SK-N-SH (cell line): ENCODE measurements at regions not wholly inside any gene's neighbourhood (a gene's known extent, or its start where the extent isn't known, plus 50 kb on each side); places are given as distances from the start of the nearest gene placed in this dataset.

Experiments used
- CTCF ChIA-PET: fragments of 300-600, 350-600 bp; formaldehyde crosslinking; extraction: SDS; loops from one replicate; lab custom pipeline; 2021; lab: Yijun Ruan, JAX
- POLR2A ChIA-PET: fragments of 350-600 bp; sonication (Branson Sonifier 250); formaldehyde crosslinking; extraction: SDS; loops from one replicate; lab custom pipeline; 2020; ENCODE audit warnings: antibody characterized with exemption, inconsistent platforms; lab: Yijun Ruan, JAX
- DNase-seq: peaks from one replicate; pipeline ENCODE4 v3.0.0; 2012
- H2AFZ ChIP-seq: fragments of 200-600 bp; sonication (generic); 2 replicates; pipeline ENCODE4 v1.8.1; 2016; ENCODE audit warnings: antibody characterized with exemption, mild to moderate bottlenecking, low read depth
- H3F3A ChIP-seq: fragments of 200-600 bp; sonication (generic); replicated peaks from 2 replicates; pipeline ENCODE3; 2016; ENCODE audit warnings: antibody characterized with exemption, mild to moderate bottlenecking; ENCODE audit not compliant: insufficient read depth
- H3K27ac ChIP-seq, 2 experiments: fragments of 200-500 bp in 1 of 2; fragments of 200-600 bp in 1 of 2; sonication (Bioruptor generic) in 1 of 2; sonication (generic), shearing (Covaris generic) in 1 of 2; 2 replicates each; pipeline versions ENCODE4 v1.5.1 to v1.6.1; 2014 to 2016; ENCODE audit warnings: low read depth in 2 of 2, inconsistent platforms in 1 of 2, low read length in 1 of 2, mild to moderate bottlenecking in 1 of 2, mixed read lengths in 1 of 2
- H3K27me3 ChIP-seq: fragments of 200-600 bp; sonication (generic), shearing (Covaris generic); 2 replicates; pipeline ENCODE4 v1.6.1; 2016; ENCODE audit warnings: mixed run types; ENCODE audit not compliant: insufficient read depth
- H3K36me3 ChIP-seq, 2 experiments: fragments of 200-500 bp in 1 of 2; fragments of 200-600 bp in 1 of 2; sonication (Bioruptor generic) in 1 of 2; sonication (generic) in 1 of 2; replicated peaks in 1 of 2; 2 replicates each; pipeline versions ENCODE3 to v1.5.1; 2014 to 2016; ENCODE audit warnings: low read length in 1 of 2, mild to moderate bottlenecking in 1 of 2; ENCODE audit not compliant: insufficient read depth in 2 of 2, control insufficient read depth in 1 of 2
- H3K4me1 ChIP-seq, 2 experiments: fragments of 200-500 bp in 1 of 2; fragments of 200-600 bp in 1 of 2; sonication (Bioruptor generic) in 1 of 2; sonication (generic), shearing (Covaris generic) in 1 of 2; 2 replicates each; pipeline versions ENCODE4 v1.5.1 to v1.6.1; 2014 to 2016; ENCODE audit warnings: low read depth in 1 of 2, low read length in 1 of 2, mixed run types in 1 of 2; ENCODE audit not compliant: insufficient read depth in 2 of 2, control insufficient read depth in 1 of 2
- H3K4me2 ChIP-seq: fragments of 200-600 bp; sonication (generic), shearing (Covaris generic); 2 replicates; pipeline ENCODE4 v1.6.1; 2017; ENCODE audit warnings: mixed run types
- H3K4me3 ChIP-seq, 2 experiments: fragments of 200-500 bp in 1 of 2; fragments of 200-600 bp in 1 of 2; sonication (Bioruptor generic) in 1 of 2; sonication (generic), shearing (Covaris generic) in 1 of 2; 2 replicates each; pipeline versions ENCODE4 v1.5.1 to v1.8.1; 2014 to 2016; ENCODE audit warnings: low read depth in 2 of 2, inconsistent platforms in 1 of 2, low read length in 1 of 2, mild to moderate bottlenecking in 1 of 2, mixed read lengths in 1 of 2, moderate library complexity in 1 of 2
- H3K79me2 ChIP-seq: fragments of 200-600 bp; sonication (generic); 2 replicates; pipeline ENCODE4 v1.8.1; 2017; ENCODE audit warnings: mild to moderate bottlenecking; ENCODE audit not compliant: insufficient read depth
- H3K9ac ChIP-seq: fragments of 200-600 bp; sonication (generic); 2 replicates; pipeline ENCODE4 v1.6.1; 2017; ENCODE audit warnings: mixed run types
- H3K9me2 ChIP-seq: fragments of 200-600 bp; sonication (generic); 2 replicates; pipeline ENCODE4 v1.6.1; 2017; ENCODE audit warnings: mixed run types
- H3K9me3 ChIP-seq: fragments of 200-600 bp; sonication (generic); 2 replicates; pipeline ENCODE4 v1.6.1; 2017; ENCODE audit warnings: mixed run types, mild to moderate bottlenecking, moderate library complexity
- H4K20me1 ChIP-seq: fragments of 200-600 bp; sonication (generic); 2 replicates; pipeline ENCODE4 v1.6.1; 2017; ENCODE audit warnings: mild to moderate bottlenecking, mixed run types; ENCODE audit not compliant: insufficient read depth
- CHD2 ChIP-seq: fragments of 150-350 bp; IDR thresholded peaks from 2 replicates; pipeline ENCODE4 v1.6.1; 2018; ENCODE audit warnings: low read length; ENCODE audit not compliant: partially characterized antibody
- EZH2phosphoT487 ChIP-seq: fragments of 200-600 bp; sonication (generic); IDR thresholded peaks from 2 replicates; pipeline ENCODE4 v1.6.1; 2017; ENCODE audit warnings: low read depth, mixed run types, mild to moderate bottlenecking, antibody characterized with exemption, moderate library complexity, borderline replicate concordance
- FOSL2 ChIP-seq: IDR thresholded peaks from 2 replicates; pipeline ENCODE4 v1.4.0; 2012; ENCODE audit warnings: low read depth, mild to moderate bottlenecking, moderate library complexity, borderline replicate concordance
- FOXJ3 ChIP-seq: sonication (generic); formaldehyde crosslinking; IDR thresholded peaks from 2 replicates; pipeline ENCODE4 v1.5.1; 2020; ENCODE audit warnings: mild to moderate bottlenecking, missing genetic modification reagents
- GABPA ChIP-seq: IDR thresholded peaks from 2 replicates; pipeline ENCODE4 v1.4.0; 2012; ENCODE audit warnings: low read depth, mild to moderate bottlenecking
- GATA2 ChIP-seq: sonication (generic); formaldehyde crosslinking; IDR thresholded peaks from 2 replicates; pipeline ENCODE4 v1.5.0; 2020; ENCODE audit warnings: mild to moderate bottlenecking, missing genetic modification reagents
- NRF1 ChIP-seq: IDR thresholded peaks from 2 replicates; pipeline ENCODE4 v1.6.1; 2012; ENCODE audit warnings: low read depth, mild to moderate bottlenecking, low read length
- POLR2AphosphoS5 ChIP-seq: IDR thresholded peaks from 2 replicates; pipeline ENCODE4 v1.6.1; 2012; ENCODE audit warnings: low read depth, low read length
- RFX5 ChIP-seq: IDR thresholded peaks from 2 replicates; pipeline ENCODE4 v1.6.1; 2012; ENCODE audit warnings: mild to moderate bottlenecking, improper control_type of control experiment, low read length
- RXRA ChIP-seq: IDR thresholded peaks from 2 replicates; pipeline ENCODE4 v1.4.0; 2012; ENCODE audit warnings: low read depth, mild to moderate bottlenecking, borderline replicate concordance
- SIN3A ChIP-seq: IDR thresholded peaks from 2 replicates; pipeline ENCODE4 v1.6.1; 2012; ENCODE audit warnings: low read depth, mild to moderate bottlenecking, low read length, moderate library complexity, borderline replicate concordance
- SMC3 ChIP-seq: IDR thresholded peaks from 2 replicates; pipeline ENCODE4 v1.6.1; 2012; ENCODE audit warnings: low read depth, low read length, improper control_type of control experiment
- TAF1 ChIP-seq: IDR thresholded peaks from 2 replicates; pipeline ENCODE4 v1.6.1; 2012; ENCODE audit warnings: low read depth, mild to moderate bottlenecking, low read length, moderate library complexity, borderline replicate concordance
- TCF12 ChIP-seq: IDR thresholded peaks from 2 replicates; pipeline ENCODE4 v1.4.0; 2012
- TEAD4 ChIP-seq: IDR thresholded peaks from 2 replicates; pipeline ENCODE4 v1.4.0; 2012; ENCODE audit warnings: mild to moderate bottlenecking, borderline replicate concordance; ENCODE audit not compliant: insufficient read depth
- YY1 ChIP-seq: IDR thresholded peaks from 2 replicates; pipeline ENCODE4 v1.4.0; 2012; ENCODE audit warnings: low read depth, mild to moderate bottlenecking
- WGBS: methylation state at CpG from one replicate; pipeline ENCODE4 v1.1.6; 2017; ENCODE audit warnings: low lambda C conversion rate; 5-methylcytosine and 5-hydroxymethylcytosine counted together
- TF ChIP-seq, protein P1 (sequence below): IDR thresholded peaks from 2 replicates; pipeline ENCODE4 v1.4.0; 2012; ENCODE audit warnings: low read depth, borderline replicate concordance
- TF ChIP-seq, protein P2 (sequence below): IDR thresholded peaks from 2 replicates; pipeline ENCODE4 v1.4.0; 2012; ENCODE audit warnings: low read depth, borderline replicate concordance
- TF ChIP-seq, protein P3 (sequence below): IDR thresholded peaks from 2 replicates; pipeline ENCODE4; 2012
- TF ChIP-seq, protein P4 (sequence below): IDR thresholded peaks from 2 replicates; pipeline ENCODE4 v1.6.1; 2012; ENCODE audit warnings: mild to moderate bottlenecking, low read depth, low read length, moderate library complexity
- TF ChIP-seq, protein P5 (sequence below): fragments of 150-350 bp; IDR thresholded peaks from 2 replicates; pipeline ENCODE4 v1.6.1; 2017; ENCODE audit warnings: antibody characterized with exemption, low read length, low read depth, borderline replicate concordance

DNA sequence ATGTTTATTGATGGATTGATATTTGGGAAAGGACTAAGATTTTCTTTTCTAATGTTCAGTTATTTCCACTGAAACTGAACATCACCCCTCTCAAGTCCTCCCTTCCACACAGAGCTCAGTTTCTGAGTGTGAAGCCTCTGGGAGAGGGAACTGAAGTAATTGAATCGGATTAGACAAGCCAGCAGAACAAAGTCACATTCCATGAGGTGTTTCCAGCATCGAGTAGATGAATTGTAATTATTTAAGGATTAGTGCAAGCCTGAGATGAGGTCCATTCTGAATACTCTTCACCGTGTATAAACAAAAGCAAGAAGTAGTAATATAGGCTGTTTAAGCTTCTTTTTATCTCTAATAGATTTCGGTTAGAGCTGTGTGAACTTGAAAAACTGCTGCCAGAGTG lies 2060.5 kb downstream of the MAT2B start:
- H2AFZ ChIP-seq, result no peak overlapping the region
- H4K20me1 ChIP-seq, result no peaks in the 10 kb centered on the region
- no peak for DNase-seq
- no peak overlapping the region for H3K4me2 ChIP-seq
- 14% methylated on average over 4 of the region's 4 CpGs for WGBS
- H3K4me1 ChIP-seq, result no peaks in the 10 kb centered on the region
- H3K36me3 ChIP-seq, result no peaks in the 10 kb centered on the region
- H3K79me2 ChIP-seq, result no peaks in the 10 kb centered on the region
- no peaks in the 10 kb centered on the region for H3F3A ChIP-seq
- no peaks in the 10 kb centered on the region for H3K9me3 ChIP-seq
- no peaks in the 10 kb centered on the region for H3K9me2 ChIP-seq
- no peak overlapping the region for H3K9ac ChIP-seq
- CTCF ChIA-PET, result no interaction called here
- no peak overlapping the region for H3K27ac ChIP-seq
- TF ChIP-seq POLR2AphosphoS5 (no peak), YY1 (no peak), CHD2 (no peak), RFX5 (no peak), FOXJ3 (CRISPR knock-in tag) (no peak), NRF1 (no peak), SIN3A (no peak), GATA2 (CRISPR knock-in tag) (no peak)
- TF ChIP-seq, protein P1, sequence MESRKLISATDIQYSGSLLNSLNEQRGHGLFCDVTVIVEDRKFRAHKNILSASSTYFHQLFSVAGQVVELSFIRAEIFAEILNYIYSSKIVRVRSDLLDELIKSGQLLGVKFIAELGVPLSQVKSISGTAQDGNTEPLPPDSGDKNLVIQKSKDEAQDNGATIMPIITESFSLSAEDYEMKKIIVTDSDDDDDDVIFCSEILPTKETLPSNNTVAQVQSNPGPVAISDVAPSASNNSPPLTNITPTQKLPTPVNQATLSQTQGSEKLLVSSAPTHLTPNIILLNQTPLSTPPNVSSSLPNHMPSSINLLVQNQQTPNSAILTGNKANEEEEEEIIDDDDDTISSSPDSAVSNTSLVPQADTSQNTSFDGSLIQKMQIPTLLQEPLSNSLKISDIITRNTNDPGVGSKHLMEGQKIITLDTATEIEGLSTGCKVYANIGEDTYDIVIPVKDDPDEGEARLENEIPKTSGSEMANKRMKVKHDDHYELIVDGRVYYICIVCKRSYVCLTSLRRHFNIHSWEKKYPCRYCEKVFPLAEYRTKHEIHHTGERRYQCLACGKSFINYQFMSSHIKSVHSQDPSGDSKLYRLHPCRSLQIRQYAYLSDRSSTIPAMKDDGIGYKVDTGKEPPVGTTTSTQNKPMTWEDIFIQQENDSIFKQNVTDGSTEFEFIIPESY, result no peak
- TF ChIP-seq, protein P2, sequence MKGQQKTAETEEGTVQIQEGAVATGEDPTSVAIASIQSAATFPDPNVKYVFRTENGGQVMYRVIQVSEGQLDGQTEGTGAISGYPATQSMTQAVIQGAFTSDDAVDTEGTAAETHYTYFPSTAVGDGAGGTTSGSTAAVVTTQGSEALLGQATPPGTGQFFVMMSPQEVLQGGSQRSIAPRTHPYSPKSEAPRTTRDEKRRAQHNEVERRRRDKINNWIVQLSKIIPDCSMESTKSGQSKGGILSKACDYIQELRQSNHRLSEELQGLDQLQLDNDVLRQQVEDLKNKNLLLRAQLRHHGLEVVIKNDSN, result no peak
- TF ChIP-seq, protein P3, sequence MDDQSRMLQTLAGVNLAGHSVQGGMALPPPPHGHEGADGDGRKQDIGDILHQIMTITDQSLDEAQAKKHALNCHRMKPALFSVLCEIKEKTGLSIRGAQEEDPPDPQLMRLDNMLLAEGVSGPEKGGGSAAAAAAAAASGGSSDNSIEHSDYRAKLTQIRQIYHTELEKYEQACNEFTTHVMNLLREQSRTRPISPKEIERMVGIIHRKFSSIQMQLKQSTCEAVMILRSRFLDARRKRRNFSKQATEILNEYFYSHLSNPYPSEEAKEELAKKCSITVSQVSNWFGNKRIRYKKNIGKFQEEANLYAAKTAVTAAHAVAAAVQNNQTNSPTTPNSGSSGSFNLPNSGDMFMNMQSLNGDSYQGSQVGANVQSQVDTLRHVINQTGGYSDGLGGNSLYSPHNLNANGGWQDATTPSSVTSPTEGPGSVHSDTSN, result no peak
- no peak overlapping the region for H3K4me3 ChIP-seq
- no peaks in the 10 kb centered on the region for H3K27me3 ChIP-seq
- POLR2A ChIA-PET, result no interaction called here

DNA sequence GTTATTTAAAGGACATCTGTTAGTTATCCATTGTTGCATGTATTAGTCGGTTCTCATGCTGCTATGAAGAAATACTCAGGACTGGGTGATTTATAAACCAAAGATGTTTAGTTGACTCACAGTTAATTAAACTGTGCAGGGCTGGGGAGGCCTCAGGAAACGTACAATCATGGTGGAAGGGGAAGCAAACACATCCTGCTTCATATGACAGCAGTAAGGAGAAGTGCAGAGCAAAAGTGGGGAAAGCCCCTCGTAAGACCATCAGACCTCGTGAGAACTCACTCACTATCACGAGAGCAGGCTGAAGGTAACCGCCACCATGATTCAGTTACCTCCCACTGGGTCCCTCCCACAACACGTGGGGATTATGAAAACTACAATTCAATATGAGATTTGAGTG lies 2064.1 kb downstream of the MAT2B start:
- H2AFZ ChIP-seq, result no peak overlapping the region
- no peak for DNase-seq
- no peak overlapping the region for H3K9ac ChIP-seq
- ChIA-PET POLR2A (no interaction called here), CTCF (no interaction called here)
- no peak overlapping the region for H3K4me3 ChIP-seq
- no peaks in the 10 kb centered on the region for H3K36me3 ChIP-seq
- H3K4me2 ChIP-seq, result no peak overlapping the region
- no peaks in the 10 kb centered on the region for H3K9me3 ChIP-seq
- H3K9me2 ChIP-seq, result no peaks in the 10 kb centered on the region
- no peak overlapping the region for H3K27ac ChIP-seq
- no peaks in the 10 kb centered on the region for H4K20me1 ChIP-seq
- no peaks in the 10 kb centered on the region for H3K27me3 ChIP-seq
- no peaks in the 10 kb centered on the region for H3K79me2 ChIP-seq
- H3F3A ChIP-seq, result no peaks in the 10 kb centered on the region
- 25% methylated on average over 7 of the region's 7 CpGs for WGBS
- no peaks in the 10 kb centered on the region for H3K4me1 ChIP-seq
- no peak for TF ChIP-seq TAF1
- no peak for TF ChIP-seq GATA2 (CRISPR knock-in tag)
- TF ChIP-seq GABPA, result no peak
- TF ChIP-seq TCF12, result no peak
- no peak for TF ChIP-seq TEAD4
- TF ChIP-seq RFX5, result no peak
- TF ChIP-seq RXRA, result no peak
- TF ChIP-seq EZH2phosphoT487, result no peak
- TF ChIP-seq, protein P4, sequence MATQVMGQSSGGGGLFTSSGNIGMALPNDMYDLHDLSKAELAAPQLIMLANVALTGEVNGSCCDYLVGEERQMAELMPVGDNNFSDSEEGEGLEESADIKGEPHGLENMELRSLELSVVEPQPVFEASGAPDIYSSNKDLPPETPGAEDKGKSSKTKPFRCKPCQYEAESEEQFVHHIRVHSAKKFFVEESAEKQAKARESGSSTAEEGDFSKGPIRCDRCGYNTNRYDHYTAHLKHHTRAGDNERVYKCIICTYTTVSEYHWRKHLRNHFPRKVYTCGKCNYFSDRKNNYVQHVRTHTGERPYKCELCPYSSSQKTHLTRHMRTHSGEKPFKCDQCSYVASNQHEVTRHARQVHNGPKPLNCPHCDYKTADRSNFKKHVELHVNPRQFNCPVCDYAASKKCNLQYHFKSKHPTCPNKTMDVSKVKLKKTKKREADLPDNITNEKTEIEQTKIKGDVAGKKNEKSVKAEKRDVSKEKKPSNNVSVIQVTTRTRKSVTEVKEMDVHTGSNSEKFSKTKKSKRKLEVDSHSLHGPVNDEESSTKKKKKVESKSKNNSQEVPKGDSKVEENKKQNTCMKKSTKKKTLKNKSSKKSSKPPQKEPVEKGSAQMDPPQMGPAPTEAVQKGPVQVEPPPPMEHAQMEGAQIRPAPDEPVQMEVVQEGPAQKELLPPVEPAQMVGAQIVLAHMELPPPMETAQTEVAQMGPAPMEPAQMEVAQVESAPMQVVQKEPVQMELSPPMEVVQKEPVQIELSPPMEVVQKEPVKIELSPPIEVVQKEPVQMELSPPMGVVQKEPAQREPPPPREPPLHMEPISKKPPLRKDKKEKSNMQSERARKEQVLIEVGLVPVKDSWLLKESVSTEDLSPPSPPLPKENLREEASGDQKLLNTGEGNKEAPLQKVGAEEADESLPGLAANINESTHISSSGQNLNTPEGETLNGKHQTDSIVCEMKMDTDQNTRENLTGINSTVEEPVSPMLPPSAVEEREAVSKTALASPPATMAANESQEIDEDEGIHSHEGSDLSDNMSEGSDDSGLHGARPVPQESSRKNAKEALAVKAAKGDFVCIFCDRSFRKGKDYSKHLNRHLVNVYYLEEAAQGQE, result no peak
- TF ChIP-seq SMC3, result no peak
- TF ChIP-seq FOSL2, result no peak
- TF ChIP-seq, protein P5, sequence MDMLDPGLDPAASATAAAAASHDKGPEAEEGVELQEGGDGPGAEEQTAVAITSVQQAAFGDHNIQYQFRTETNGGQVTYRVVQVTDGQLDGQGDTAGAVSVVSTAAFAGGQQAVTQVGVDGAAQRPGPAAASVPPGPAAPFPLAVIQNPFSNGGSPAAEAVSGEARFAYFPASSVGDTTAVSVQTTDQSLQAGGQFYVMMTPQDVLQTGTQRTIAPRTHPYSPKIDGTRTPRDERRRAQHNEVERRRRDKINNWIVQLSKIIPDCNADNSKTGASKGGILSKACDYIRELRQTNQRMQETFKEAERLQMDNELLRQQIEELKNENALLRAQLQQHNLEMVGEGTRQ, result no peak
